ENCODE measurements at regions not wholly inside any gene's neighbourhood (a gene's known extent, or its start where the extent isn't known, plus 50 kb on each side); places are given as distances from the start of the nearest gene placed in this dataset.

DNA sequence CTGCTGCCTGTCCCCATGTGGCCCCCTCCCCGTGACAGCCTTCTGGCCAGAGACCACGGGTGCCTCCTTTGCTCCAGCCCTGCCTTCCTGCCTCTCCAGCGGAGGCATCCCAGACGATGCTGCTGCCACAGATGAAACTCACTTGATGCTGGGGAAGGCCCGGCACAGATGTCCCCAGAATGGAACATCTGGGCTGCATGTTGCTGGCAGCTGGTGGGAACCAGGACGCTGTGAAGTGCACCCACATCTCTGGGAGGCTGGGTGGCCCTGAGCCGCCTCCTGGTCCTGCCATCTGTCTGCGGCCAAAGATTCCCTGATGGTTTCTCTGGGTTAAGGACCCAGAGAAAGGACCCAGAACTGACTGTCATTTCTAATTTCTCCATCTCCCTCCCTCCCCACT lies 51.9 kb upstream of the PTPRS start:
- DNase-seq = no peak

- no peak for DNase-seq
Observed at GRCh38 chr19:5393088-5393487, 52.5 kb upstream of the PTPRS start.

- no peak for DNase-seq
Observed at GRCh38 chr19:5394551-5395505, 54.2 kb upstream of the PTPRS start.

GRCh38 chr19:5395556-5395955 lies 54.9 kb upstream of the PTPRS start:
- DNase-seq = no peak

- DNase-seq = no peak
Observed at GRCh38 chr19:5396096-5396939, 55.7 kb upstream of the PTPRS start.

DNA sequence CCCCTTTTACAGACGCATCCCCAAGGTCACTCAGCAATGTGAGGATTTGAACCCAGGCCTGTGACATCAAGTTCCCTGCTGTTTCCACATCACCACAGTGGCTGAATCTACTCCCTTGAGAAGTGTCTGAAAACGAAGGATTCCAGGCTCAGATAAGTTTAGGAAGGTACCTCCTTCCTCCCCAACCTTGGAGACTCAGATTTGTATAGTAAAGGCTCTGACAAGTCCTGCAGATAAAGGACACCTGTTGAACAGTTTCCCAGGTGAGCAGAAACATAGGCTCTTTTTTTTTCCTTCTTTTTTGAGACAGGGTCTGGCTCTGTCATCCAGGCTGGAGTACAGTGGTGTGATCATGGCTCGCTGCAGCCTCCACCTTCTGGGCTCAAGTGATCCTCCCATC lies 56.4 kb upstream of the PTPRS start:
- no peak for DNase-seq

GRCh38 chr19:5397804-5398692 lies 57.2 kb upstream of the ZNRF4 start:
- no peak for DNase-seq

DNA sequence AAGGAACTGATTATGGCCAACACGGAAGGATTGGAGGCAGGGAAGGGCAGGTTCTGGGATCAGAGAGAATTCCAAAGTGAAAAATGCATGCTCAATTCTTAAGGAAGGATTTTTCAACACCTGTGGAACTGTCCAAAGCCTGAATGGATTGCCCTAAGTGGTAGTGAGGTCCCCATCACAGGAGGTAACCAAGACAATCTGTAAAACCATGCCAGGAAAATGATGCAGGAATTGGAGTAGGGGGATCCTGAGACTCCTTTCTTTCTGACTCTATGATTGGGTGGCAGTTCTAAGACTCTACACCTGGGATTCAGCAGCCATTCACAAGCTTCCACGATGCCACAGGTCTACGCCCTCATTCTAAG lies 56.5 kb upstream of the ZNRF4 start:
- no peak for DNase-seq

DNA sequence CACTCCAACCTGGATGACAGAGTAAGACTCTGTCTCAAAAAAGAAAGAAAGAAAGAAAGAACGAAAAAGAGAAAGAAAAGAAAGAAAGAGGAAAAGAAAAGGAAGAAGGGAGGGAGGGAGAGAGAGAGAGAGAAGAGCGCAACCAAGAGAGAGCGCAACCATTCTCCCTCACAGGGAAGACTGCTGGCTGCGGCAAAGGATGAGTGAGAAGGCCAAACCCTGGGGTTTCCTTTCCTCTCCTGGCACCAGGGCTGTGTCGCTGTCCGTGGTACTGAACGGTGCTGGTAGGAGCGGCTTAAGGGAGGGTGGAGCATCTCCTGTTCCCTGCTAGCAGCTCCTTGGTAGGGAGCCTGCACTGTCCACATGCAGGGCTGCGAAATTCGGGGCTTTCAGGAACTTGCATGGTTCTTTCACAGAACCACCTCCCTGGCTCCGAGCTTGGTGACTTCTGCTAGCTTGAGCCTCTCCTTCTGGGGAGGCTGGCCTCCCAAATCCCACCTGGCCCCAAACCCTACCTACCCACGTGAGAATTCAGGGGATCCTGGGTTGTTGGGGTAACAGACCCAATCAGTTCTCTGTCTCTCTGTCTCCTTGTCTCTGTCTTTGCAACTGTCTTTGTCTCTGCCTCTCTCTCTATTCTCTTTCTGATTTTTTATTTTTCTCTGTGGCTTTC lies 51.1 kb upstream of the ZNRF4 start:
- peak in 5 of 6 experiments; percentile 17 to 39 (median 23) for DNase-seq
